DMS153 treated with DMSO at 0.1 percent for 48 hours (cell line): ENCODE measurements at regions not wholly inside any gene's neighbourhood (a gene's known extent, or its start where the extent isn't known, plus 50 kb on each side); places are given as distances from the start of the nearest gene placed in this dataset.
A peak's percentile ranks its signal among the peaks of the same experiment; 100 is the strongest.

Experiments
- DNase-seq: peaks from one replicate; lab custom pipeline; 2025; ENCODE audit not compliant: unreplicated experiment; lab: John Stamatoyannopoulos, UW

DNA sequence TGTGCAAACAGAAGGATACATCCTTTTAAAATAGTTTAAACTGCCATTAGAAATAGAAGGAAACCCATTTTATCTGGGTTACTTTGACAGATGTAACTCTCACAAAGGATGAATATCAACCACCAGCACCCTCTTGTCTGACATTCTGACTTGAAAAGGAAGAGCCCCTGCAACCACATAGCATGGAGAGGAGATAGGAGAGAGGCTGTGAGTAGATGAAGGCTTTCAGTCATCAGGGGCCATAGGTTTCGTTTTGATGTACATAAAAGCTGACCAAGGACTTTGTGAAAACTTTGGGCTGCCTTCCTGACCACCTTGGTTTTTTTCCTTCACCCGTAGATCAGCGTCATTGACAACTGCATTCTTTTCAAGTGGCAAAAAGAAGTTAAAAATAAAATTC lies 211.6 kb upstream of the PRPS1L1 start:
- DNase-seq: no peak

DNA sequence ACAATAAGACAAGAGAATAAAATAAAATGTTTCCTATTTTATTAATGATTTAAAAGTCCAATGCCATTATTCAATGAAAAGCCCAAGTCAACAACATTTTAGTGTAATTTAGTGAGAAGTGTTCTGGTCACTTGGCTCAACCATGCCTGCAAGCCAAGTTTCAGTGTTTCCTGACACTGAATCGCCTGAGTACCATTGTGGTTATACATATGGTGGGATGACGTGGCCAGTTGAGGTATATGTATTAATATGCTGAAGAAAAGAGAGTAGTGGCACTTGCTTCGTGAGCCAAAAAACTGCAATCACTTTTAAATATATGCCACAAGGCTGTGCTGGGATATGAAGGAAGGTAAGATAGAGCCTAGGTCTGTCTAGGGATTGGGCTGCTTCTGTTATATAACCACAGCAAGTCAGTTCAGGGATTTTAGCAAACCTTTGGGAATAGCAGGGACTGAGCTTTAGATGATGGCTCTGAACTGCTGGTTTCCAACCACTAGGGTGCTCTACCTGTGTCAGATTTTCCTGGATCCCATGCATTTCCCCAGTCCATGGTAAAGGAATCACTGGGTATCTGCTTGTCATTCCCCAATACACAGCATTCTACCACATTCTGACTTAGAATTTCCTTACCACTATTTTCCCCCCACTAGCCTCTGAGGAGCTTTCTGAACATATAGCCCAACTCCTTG lies 214.0 kb upstream of the PRPS1L1 start:
- DNase-seq: no peak

DNA sequence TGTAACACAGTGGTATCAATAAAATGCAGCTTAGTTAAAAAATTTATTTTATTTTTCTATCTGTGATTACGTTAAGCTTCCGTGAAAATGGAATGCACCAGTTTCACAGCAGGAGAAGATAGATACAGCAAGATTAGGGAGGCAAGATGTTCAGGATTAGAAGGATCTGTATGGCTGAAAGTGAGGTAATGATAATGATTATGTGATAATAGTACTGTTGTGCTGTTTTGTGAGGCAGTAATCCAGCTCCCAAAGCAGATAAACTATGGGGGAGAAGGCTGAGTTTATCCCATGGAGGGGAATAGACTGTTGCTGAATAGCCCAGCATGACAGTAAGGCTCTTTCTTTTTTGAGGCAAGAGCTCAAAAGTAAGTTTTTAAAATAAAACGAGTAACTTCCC lies 216.1 kb upstream of the PRPS1L1 start:
- no peak for DNase-seq

DNA sequence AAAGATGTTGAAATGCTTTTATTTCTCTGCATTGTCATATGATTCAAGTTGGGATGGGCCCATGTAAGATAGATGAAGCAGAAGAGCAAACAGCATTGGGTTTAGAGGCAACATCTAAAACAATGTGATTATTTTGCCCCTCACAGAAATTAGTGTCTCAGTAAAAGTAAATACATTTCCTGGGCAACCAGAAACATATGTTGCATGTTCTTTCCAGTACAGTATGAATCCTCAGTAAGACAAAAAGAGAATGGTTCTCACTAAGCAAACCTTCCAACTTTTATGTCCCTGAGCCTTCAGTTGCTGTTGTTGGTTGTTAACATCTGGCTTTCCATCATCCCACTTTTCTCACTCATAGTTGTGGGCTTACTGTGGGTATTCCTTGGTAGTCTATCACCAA lies 222.5 kb upstream of the PRPS1L1 start:
- DNase-seq: no peak

DNA sequence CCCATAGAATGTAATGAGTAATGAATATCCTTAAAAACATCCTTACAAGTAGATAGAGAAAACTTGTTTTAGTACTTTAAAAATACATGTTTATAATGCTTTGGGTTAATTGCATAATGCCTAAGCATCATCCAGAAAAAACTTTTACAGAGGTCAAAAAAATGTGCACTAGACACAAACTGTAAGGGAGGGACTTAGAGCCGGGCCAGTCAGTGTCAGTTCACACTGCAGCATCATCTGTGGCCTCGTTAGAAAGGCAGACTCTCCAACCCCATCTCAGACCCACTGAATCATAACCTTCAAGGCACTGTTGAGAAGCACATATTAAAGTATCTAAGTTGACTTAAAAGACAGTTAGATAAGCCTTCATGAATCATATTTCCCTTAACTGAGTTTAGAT lies 230.1 kb upstream of the PRPS1L1 start:
- DNase-seq: no peak

DNA sequence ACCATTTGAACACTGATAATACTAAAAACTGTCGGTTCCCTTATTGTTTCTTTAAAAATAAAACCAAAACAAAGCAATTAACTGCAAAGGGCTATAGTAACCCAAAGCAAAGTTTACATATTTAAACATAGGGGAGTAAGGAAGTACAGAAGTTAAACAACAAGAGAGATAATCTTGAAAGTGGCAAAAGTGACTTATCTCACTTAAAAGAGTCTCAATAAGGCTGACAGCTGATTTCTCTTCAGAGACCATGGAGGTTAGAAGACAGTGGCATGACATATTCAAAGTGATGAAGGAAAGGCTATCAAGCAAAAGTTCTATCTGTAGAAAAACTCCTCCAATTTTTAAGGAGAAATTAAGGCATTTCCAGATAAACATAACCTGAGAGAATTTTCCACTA lies 233.5 kb upstream of the HDAC9 start:
- peak; percentile 16 for DNase-seq

DNA sequence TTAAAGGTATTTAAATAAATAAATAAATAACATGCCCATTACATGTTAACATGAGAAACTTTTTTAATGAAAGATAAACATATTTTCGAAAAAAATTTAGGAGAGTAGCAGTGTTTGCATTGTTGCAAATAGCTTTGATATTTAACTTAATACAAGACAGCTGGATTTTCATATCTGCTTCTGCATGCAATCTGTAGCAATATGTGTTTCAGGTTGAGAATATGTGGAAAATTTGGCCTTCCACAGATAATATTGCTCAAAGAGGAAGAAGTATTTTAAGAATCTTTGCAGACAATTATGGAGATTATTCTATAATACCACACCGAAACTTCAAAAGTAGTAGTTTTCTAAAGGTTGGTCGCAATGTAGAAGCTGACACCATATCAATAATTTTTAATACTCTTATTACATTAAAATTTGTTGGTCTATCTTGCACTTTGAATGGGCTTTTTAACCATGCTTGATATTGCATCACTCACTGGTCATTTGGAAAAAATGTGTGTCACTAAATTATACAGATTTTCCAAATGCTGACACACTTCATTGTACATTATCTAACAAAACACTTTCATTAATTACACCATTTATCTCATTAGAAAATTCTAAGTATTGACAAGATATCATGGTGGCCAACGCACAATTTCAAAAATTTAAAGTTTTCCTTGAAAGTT lies 229.8 kb upstream of the HDAC9 start:
- no peak for DNase-seq

DNA sequence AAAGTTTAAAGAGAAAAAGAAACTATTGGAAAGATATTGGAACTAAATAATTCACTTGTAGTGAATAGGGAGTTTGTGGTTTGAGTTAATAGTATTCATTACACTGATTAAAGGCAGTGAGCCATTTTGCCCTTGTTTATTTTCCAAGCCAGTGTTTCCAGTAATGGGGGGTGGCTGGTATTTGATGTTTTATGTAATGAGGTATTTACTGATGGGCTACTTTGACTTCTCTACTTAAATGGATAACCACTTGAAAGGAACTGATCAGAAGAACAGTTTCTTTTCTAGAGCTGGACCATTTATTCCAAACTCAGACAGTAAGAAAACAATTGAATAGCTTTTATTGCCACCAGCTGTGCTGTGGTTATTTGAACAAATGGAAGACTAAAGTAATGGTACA lies 227.0 kb upstream of the HDAC9 start:
- DNase-seq: no peak

DNA sequence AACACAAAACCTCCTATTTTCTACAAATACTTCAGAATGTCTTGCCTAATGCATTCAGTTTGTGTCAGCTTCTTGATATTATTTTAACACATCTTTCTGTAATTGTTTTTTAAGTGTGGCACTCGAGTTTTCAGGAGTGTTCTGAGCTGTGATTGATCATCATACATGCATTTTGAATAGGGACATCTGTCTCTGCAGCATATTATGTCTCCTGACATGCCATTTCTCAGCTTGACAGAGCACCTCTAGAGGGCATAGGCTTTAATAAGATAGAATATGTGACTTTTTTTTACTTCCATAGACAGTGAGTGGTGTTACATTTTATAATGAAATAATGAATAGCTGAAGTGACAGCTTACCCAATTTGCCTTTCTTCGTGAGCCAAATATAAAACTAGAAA lies 219.2 kb upstream of the HDAC9 start:
- no peak for DNase-seq

DNA sequence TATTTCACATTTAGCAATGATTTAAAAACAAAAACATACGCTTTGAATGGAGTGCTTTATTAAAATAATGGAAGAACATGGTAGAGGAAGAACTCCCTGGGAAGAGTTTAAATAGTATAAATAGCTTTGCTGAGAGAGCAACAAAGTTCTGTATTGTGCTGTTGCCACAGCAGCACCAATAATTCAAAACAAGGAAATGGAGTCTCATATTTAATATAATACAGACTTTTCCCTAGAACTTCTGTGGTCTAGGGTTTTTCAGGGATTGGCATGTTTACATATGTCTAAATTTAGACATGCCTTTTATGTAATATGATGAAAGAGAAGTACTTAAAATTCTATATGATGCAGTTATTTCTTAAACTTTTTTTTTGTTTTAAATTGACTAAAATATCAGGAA lies 217.2 kb upstream of the HDAC9 start:
- no peak for DNase-seq

DNA sequence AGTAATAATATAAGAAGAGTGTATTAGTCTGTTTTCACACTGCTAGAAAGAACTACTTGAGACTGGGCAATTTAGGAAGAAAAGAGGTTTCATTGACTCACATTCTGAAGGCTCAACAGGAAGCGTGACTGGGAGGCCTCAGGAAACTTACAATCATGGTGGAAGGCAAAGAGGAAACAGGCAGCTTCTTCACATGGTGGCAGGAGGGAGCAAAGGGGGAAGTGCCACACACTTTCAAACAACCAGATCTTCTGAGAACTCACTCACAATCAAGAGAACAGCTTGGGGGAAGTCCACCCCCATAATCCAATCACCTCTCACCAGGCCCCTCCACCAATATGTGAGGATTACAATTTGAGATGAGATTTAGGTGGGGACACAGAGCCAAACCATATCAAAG lies 212.5 kb upstream of the HDAC9 start:
- no peak for DNase-seq

DNA sequence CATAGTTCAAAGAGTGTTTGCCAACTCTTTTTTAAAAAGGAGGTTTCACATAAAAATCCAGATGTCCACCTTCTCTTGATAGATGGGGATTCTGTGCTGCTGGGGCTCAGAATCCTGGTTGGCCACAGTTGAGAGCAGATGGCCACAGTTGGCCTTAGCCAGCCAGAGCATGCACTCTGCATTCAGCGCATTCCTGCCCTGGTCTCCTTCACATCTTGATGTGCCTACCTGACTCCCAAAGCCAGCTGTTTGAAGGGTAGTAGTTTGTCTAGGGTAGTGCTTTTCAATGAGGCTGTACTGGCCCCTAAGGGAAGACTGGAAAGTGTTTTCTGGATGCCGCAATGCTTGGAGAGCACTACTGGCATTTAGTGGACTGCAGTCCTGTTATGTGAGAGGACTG lies 208.1 kb upstream of the HDAC9 start:
- DNase-seq: no peak

DNA sequence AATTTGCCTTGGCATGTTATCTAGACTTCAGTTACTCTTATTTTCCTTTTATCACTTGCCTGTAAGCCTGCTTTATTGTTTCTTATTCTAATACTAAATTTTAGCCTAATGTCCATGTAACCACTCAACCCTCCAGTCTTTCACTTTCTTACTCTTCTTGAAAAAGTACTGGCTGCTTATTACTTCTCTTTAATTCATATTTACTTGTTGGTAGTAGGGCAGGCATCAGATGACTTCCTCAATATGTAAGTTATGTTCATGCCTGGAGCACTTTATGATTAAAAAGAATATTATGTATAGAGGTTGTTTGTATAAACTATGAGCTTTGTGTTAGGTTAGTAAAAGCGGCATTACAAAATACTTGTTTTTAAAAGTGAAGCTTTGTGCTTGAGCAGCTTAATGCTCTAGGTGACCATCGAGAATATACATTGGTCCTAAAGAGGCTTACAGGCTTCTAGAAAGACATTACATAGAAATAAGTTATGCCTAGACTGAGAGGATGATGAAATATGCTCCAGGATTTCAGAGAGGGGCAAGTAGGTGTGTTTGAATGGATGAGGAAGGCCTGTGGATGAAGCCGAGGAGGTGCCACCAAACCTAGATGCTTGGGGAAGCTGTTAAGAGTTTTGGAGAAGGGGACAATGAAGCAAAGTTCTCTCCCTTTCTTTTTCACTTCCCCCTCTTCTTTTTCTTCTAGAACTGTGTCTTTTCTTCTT lies 207.1 kb upstream of the HDAC9 start:
- DNase-seq: no peak

DNA sequence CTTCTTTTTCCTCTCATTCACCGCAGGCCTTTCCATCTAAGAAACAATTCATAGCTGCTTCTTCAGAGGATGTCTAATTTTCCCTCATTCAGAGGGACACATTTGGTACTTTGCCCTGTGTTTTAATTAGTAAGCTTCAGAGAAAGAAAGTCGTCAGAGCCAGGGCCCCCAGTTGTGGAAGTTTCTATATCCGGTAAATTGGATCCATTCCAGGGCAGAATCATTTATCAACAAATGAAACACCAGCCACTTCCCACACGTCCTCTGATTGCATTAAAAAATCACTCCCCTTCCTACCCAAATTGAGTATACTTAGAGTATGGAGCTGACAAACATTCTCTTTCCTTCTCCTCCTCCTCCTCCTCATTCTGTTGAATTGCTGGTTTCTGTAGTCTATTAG lies 205.8 kb upstream of the HDAC9 start:
- no peak for DNase-seq

DNA sequence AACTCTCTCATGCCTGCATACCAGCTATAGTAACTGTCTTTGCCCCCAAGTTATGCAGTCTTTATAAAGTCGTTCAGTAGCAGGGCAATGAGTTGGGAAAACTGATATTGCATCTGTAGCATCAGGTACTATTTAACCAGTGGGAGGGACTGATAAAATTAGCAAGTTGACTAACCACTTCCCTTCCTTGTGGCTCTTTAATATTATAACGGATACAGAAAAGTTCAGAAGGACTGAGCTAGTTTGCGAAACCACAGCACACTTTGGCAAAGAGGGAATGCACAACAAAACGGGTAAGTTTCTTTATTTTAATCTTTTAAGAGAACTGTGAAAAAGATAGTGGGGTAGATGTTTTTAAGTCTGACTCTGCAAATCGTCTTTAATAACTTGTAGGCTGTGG lies 205.3 kb upstream of the HDAC9 start:
- DNase-seq: no peak

DNA sequence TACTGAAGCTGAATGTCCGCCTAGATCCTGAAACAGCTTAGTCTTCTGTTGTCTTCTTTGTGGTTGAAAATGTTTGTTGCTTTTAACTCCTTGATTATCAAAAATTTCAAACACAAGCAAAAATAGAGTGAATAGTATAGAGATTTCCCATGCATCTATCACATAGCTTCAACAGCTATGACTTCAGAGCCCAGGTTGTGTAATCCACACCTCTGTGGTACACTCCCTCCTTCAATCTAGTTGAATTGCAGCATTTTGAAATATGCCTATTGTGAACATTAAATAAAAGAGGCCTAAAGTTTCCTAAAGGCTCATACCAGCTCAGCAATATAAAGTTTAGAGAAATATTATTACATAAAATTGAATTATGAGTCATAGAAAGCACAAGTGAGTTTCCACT lies 204.7 kb upstream of the HDAC9 start:
- DNase-seq: no peak

DNA sequence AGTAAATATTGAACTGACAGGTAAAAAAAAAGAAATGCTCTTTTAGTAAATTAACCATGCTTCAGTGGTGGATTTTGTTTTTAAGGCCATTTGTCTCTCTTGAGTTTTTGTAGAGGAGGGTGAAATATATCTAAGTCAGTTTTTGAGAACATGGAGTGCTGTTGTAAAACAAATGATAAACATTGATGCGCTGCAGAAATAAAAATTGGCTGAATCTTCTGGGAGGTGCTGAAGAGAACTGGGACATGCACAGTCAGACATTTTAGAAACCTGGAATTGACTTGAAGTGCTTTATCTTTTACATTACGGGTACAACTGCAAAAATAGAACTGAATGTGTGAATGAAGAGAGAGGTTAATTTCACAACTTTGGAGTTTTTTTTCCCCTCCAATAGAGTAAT lies 203.0 kb upstream of the HDAC9 start:
- DNase-seq: no peak

DNA sequence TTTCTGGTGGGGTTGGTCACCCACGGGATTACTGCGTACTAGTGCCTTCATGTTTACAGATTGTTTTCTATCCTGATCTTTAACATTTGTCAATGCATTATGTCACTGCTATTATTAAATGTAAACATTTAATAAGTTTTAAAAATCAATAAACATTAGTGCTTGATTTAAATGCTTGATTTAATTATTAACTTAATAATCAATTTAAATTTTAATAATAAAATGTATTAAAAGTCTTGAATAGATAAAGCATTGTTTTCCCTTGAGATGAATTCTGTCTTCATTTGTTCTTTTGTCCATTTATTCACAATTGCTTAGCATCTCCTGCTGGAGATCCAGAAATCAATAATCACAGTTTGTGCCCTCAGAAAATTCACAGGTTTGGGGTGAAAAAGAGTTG lies 201.8 kb upstream of the HDAC9 start:
- no peak for DNase-seq

DNA sequence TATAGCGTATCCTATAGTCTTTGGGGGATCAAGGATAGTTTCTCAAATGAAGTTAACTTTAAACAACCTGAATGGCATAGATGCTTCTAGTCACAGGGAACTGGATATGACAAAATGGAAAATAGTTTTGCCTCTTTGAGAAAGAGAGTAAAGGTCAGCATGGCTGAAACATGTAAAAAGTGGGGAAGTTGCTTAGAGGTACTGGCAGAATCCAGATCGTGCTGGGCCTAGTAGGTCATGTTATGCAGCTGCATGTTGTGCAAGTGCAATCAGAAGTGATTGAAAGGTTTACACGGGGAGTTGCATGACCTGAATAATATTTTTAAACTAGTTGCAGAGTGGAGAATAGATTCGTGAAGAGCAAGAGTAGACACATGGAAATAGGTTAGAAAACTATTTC lies 201.1 kb upstream of the HDAC9 start:
- no peak for DNase-seq

DNA sequence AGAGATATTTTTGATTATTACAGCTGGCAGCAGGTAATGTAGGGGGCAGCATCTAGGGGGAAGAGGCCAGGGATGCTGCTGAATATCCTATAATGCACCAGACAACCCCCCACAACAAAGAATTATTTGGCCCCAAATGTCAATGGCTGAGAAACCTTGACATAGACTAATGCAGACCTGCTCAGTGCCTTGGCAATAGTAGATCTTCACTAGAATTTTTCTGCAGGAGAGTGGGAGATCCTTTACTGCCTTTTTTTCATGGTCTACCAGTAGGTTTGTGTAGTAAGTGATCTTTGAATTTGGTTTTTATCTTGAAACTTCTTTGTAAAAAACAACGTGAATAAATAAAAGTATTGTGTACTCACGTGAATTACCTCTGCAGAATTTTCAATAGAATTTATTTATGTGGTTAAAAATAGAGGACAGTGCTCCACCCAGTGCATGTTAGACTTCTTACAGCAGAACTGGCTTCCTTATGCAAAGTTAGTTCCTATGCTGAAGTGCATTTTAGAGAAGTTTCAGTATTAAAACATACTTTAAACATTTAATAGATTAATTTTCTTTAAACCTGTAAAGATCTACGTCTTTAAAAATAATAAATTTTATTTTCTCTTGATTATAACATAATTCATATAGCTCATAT lies 199.6 kb upstream of the HDAC9 start:
- DNase-seq: no peak

DNA sequence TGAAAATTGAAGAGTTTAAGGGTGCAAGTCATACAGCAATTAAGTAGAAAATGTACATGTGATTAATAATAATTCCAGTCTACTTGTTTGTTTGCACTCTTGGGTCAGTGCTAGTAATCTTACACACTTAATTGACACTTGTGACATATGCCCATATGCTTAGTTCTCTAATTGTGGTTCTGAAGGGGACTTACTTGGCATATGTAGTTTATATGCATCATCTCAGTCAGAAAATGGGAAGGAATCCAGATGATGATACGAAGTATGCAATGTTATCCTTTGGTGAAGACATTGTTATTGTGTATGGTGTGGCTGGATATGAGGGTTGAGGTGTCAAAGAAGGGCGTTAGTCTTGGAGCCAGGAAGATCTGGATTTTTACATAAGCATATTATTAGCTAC lies 193.5 kb upstream of the HDAC9 start:
- no peak for DNase-seq

DNA sequence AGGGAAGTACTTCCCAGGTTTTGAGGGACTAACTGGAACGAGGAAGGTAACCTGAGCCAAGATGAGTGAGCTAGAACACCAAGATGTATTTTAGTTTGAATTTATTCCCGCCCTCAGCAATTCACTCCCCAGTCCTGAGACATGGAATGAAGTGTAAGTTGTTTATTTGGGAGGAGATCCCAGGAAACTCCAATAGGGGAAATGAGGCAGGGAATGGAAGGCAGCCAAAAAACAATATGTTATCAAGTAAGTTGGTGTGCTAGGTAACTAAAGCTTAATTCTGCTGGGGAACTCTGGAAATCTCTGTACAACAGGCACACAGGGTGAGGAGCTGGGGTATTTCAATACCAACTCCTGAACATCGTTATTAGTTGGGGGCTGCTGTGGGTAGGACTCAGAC lies 189.7 kb upstream of the HDAC9 start:
- no peak for DNase-seq
